Neural cell (in vitro differentiated cells): ENCODE measurements at regions not wholly inside any gene's neighbourhood (a gene's known extent, or its start where the extent isn't known, plus 50 kb on each side); places are given as distances from the start of the nearest gene placed in this dataset.

Experiments
- H2AFZ ChIP-seq: fragments of 200-600, 300-800 bp; sonication (generic), shearing (Covaris generic); 2 replicates; pipeline ENCODE4 v1.6.0; 2014; ENCODE audit warnings: low read depth, mild to moderate bottlenecking, antibody characterized with exemption, low read length, moderate library complexity
- H3F3A ChIP-seq: fragments of 200-600 bp; shearing (Covaris generic); 2 replicates; pipeline ENCODE4 v1.6.1; 2016; ENCODE audit warnings: mild to moderate bottlenecking, moderate library complexity, mixed read lengths, antibody characterized with exemption, low read length; ENCODE audit not compliant: insufficient read depth, poor library complexity, severe bottlenecking
- H3K27ac ChIP-seq: fragments of 200-600, 300-800 bp; sonication (generic), shearing (Covaris generic); 2 replicates; pipeline ENCODE4 v1.5.1; 2014; ENCODE audit warnings: mild to moderate bottlenecking, low read length, moderate library complexity
- H3K27me3 ChIP-seq: fragments of 300-800, 200-600 bp; sonication (generic), shearing (Covaris generic); 2 replicates; pipeline ENCODE4 v1.6.0; 2014; ENCODE audit warnings: mild to moderate bottlenecking, low read depth, low read length, moderate library complexity; ENCODE audit not compliant: insufficient read depth
- H3K36me3 ChIP-seq: fragments of 300-800, 200-600 bp; sonication (generic), shearing (Covaris generic); 2 replicates; pipeline ENCODE4 v1.5.1; 2014; ENCODE audit warnings: mild to moderate bottlenecking, antibody characterized with exemption, low read length, moderate library complexity; ENCODE audit not compliant: insufficient read depth
- H3K4me2 ChIP-seq: fragments of 300-800, 200-600 bp; sonication (generic), shearing (Covaris generic); 2 replicates; pipeline ENCODE4 v1.6.0; 2014; ENCODE audit warnings: mild to moderate bottlenecking, low read length
- H3K4me3 ChIP-seq: fragments of 300-800, 200-600 bp; sonication (generic), shearing (Covaris generic); 2 replicates; pipeline ENCODE4 v1.5.1; 2014; ENCODE audit warnings: mild to moderate bottlenecking, low read length, moderate library complexity
- H3K79me2 ChIP-seq: fragments of 200-600 bp; shearing (Covaris generic); replicated peaks from 2 replicates; pipeline ENCODE4 v1.6.0; 2014; ENCODE audit warnings: mild to moderate bottlenecking, low read length, moderate library complexity; ENCODE audit not compliant: insufficient read depth
- H3K9ac ChIP-seq: fragments of 300-800, 200-600 bp; sonication (generic), shearing (Covaris generic); 2 replicates; pipeline ENCODE4 v1.6.1; 2016; ENCODE audit warnings: mild to moderate bottlenecking, low read length, mixed read lengths
- H3K9me2 ChIP-seq: fragments of 200-600 bp; shearing (Covaris generic); 2 replicates; pipeline ENCODE4 v1.6.1; 2016; ENCODE audit warnings: mild to moderate bottlenecking, low read length, mixed read lengths; ENCODE audit not compliant: insufficient read depth
- H3K9me3 ChIP-seq: fragments of 200-600, 300-800 bp; sonication (generic), shearing (Covaris generic); 2 replicates; pipeline ENCODE4 v1.6.1; 2016; ENCODE audit warnings: mild to moderate bottlenecking, mixed run types, low read length, moderate library complexity, mixed read lengths
- H4K20me1 ChIP-seq: fragments of 200-600 bp; shearing (Covaris generic); 2 replicates; pipeline ENCODE4 v1.6.1; 2016; ENCODE audit warnings: mild to moderate bottlenecking, mixed run types; ENCODE audit not compliant: insufficient read depth
- EP300 ChIP-seq: fragments of 450-650 bp; conservative IDR thresholded peaks from 2 replicates; pipeline ENCODE4 v1.6.1; 2014; ENCODE audit warnings: antibody characterized with exemption, mild to moderate bottlenecking, moderate library complexity; ENCODE audit not compliant: poor library complexity, severe bottlenecking
- EZH2 ChIP-seq: fragments of 200-600, 300-800 bp; shearing (Covaris generic), sonication (generic); IDR thresholded peaks from 2 replicates; pipeline ENCODE4 v1.6.1; 2014; ENCODE audit warnings: antibody characterized with exemption, low read length, borderline replicate concordance, mild to moderate bottlenecking; ENCODE audit not compliant: insufficient read depth, poor library complexity, severe bottlenecking
- MXI1 ChIP-seq: fragments of 450-650 bp; conservative IDR thresholded peaks from 2 replicates; pipeline ENCODE4 v1.6.1; 2014; ENCODE audit warnings: antibody characterized with exemption, mild to moderate bottlenecking; ENCODE audit not compliant: poor library complexity, severe bottlenecking
- POLR2AphosphoS5 ChIP-seq: IDR thresholded peaks from 2 replicates; pipeline ENCODE4 v1.6.1; 2012
- RAD21 ChIP-seq: fragments of 450-650 bp; conservative IDR thresholded peaks from 2 replicates; pipeline ENCODE4 v1.6.1; 2014; ENCODE audit warnings: antibody characterized with exemption, mild to moderate bottlenecking, moderate library complexity
- SMC3 ChIP-seq: fragments of 450-650 bp; conservative IDR thresholded peaks from 2 replicates; pipeline ENCODE4 v1.6.1; 2014; ENCODE audit warnings: antibody characterized with exemption, mild to moderate bottlenecking, moderate library complexity; ENCODE audit not compliant: poor library complexity
- TAF1 ChIP-seq: IDR thresholded peaks from 2 replicates; pipeline ENCODE4 v1.6.1; 2012; ENCODE audit warnings: low read depth
- TF ChIP-seq, protein P1 (sequence below): fragments of 450-650 bp; IDR thresholded peaks from 2 replicates; pipeline ENCODE4 v1.5.1; 2014; ENCODE audit warnings: antibody characterized with exemption, mild to moderate bottlenecking, moderate library complexity; ENCODE audit not compliant: poor library complexity, severe bottlenecking
- TF ChIP-seq, protein P2 (sequence below): IDR thresholded peaks from 2 replicates; pipeline ENCODE4 v1.6.1; 2012; ENCODE audit warnings: borderline replicate concordance

DNA sequence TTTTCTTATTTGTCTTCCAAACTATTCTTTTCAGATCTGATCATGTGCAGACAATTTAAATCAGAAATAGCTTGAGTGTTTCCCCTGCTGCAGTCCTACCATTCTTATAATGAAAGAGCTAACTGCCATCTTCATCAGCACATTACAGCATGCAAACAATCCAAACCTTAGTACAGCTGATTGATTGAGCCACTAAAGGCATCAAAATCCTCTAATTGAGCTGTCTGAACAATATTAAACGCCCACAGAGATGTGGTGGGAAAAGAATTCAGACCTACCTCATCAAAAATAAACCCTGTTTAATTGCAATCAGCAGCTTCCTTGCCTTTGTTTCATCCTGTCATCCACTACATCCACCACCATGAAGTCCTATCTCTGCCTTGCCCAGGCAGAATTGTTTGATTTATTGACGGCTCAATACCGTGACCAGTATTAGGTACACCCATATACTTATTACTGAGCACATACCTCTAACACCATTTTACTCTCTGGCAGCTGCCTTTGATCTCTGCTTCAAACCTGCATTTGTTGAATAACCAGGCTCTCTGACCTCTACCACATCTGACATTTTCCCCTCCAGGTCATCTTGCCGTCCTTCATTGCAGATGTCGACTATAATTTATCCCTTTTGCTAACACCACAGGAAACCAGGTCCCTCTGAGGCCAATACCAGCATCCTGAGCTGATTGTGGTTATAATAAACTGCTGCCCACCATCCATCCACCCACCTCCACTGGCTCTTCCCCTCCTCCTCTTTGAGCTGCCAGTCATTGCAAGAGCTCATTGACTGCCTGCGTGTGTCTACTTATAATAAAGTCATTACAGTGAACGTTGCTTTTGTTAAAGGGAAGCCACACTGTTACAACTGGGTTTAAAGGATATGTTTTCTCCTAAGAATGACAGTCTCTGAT, 78.5 kb downstream of the RBM43 start:
- H3F3A ChIP-seq = peaks cover 5% of the 10 kb centered on the region
- H3K9me2 ChIP-seq = no peaks in the 10 kb centered on the region
- peak overlapping the region; percentile 41 for H3K4me2 ChIP-seq
- H3K79me2 ChIP-seq = no peaks in the 10 kb centered on the region
- peak overlapping the region; percentile 13 for H3K4me3 ChIP-seq
- no peaks in the 10 kb centered on the region for H3K36me3 ChIP-seq
- no peaks in the 10 kb centered on the region for H3K9me3 ChIP-seq
- H3K27me3 ChIP-seq = no peaks in the 10 kb centered on the region
- H2AFZ ChIP-seq = no peak overlapping the region
- peak overlapping the region; percentile 14 for H3K9ac ChIP-seq
- no peaks in the 10 kb centered on the region for H4K20me1 ChIP-seq
- TF ChIP-seq MXI1 (no peak), POLR2AphosphoS5 (peak; percentile 85), EP300 (peak; percentile 90), SMC3 (peak; percentile 11)
- peak overlapping the region; percentile 70 for H3K27ac ChIP-seq

DNA sequence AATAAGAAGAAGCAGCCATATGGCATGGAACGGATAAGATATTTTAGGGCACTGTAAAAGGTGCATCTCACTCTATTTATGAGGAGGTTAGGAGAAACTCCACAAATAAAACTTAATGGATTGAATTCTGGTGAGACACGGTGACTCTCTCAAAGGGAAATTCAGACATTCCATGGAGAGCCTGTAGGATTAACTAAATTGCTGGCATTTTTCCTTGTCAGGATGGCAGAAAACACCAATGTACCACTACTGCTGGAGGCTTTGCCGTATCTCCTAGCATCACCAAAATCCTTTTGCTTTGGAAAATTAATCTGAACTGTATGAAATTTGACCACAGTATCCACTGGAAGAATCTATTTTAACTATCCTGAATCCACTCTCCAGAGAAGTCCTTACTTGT, 79.3 kb downstream of the RBM43 start:
- no peaks in the 10 kb centered on the region for H3K9me2 ChIP-seq

More for the DNA sequence above, 79.3 kb downstream of the RBM43 start:
- H3K9ac ChIP-seq = peak overlapping the region; percentile 14
- H3K27ac ChIP-seq = peak overlapping the region; percentile 70
- no peaks in the 10 kb centered on the region for H3K27me3 ChIP-seq
- H3K4me2 ChIP-seq = peak overlapping the region; percentile 3
- H4K20me1 ChIP-seq = no peaks in the 10 kb centered on the region
- H3F3A ChIP-seq = peaks cover 5% of the 10 kb centered on the region
- H2AFZ ChIP-seq = no peak overlapping the region
- H3K4me3 ChIP-seq = peak overlapping the region; percentile 13
- no peaks in the 10 kb centered on the region for H3K36me3 ChIP-seq
- H3K79me2 ChIP-seq = no peaks in the 10 kb centered on the region
- H3K9me3 ChIP-seq = no peaks in the 10 kb centered on the region
- TF ChIP-seq, protein P1, sequence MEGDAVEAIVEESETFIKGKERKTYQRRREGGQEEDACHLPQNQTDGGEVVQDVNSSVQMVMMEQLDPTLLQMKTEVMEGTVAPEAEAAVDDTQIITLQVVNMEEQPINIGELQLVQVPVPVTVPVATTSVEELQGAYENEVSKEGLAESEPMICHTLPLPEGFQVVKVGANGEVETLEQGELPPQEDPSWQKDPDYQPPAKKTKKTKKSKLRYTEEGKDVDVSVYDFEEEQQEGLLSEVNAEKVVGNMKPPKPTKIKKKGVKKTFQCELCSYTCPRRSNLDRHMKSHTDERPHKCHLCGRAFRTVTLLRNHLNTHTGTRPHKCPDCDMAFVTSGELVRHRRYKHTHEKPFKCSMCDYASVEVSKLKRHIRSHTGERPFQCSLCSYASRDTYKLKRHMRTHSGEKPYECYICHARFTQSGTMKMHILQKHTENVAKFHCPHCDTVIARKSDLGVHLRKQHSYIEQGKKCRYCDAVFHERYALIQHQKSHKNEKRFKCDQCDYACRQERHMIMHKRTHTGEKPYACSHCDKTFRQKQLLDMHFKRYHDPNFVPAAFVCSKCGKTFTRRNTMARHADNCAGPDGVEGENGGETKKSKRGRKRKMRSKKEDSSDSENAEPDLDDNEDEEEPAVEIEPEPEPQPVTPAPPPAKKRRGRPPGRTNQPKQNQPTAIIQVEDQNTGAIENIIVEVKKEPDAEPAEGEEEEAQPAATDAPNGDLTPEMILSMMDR = no peak
- TF ChIP-seq, protein P2, sequence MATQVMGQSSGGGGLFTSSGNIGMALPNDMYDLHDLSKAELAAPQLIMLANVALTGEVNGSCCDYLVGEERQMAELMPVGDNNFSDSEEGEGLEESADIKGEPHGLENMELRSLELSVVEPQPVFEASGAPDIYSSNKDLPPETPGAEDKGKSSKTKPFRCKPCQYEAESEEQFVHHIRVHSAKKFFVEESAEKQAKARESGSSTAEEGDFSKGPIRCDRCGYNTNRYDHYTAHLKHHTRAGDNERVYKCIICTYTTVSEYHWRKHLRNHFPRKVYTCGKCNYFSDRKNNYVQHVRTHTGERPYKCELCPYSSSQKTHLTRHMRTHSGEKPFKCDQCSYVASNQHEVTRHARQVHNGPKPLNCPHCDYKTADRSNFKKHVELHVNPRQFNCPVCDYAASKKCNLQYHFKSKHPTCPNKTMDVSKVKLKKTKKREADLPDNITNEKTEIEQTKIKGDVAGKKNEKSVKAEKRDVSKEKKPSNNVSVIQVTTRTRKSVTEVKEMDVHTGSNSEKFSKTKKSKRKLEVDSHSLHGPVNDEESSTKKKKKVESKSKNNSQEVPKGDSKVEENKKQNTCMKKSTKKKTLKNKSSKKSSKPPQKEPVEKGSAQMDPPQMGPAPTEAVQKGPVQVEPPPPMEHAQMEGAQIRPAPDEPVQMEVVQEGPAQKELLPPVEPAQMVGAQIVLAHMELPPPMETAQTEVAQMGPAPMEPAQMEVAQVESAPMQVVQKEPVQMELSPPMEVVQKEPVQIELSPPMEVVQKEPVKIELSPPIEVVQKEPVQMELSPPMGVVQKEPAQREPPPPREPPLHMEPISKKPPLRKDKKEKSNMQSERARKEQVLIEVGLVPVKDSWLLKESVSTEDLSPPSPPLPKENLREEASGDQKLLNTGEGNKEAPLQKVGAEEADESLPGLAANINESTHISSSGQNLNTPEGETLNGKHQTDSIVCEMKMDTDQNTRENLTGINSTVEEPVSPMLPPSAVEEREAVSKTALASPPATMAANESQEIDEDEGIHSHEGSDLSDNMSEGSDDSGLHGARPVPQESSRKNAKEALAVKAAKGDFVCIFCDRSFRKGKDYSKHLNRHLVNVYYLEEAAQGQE = no peak
- TF ChIP-seq TAF1 (no peak), RAD21 (no peak), EZH2 (no peak), POLR2AphosphoS5 (no peak), MXI1 (no peak), EP300 (no peak), SMC3 (no peak)
